GM23248 (cell line): ENCODE measurements at regions not wholly inside any gene's neighbourhood (a gene's known extent, or its start where the extent isn't known, plus 50 kb on each side); places are given as distances from the start of the nearest gene placed in this dataset.
"Not testable (repeated sequence)": the region's sequence is repeated elsewhere in the genome, so short reads cannot be mapped to it uniquely, and the experiment has no call there.

Experiments
- DNase-seq: peaks from one replicate; pipeline ENCODE4 v3.0.0-alpha.2; 2015
- H2AFZ ChIP-seq: fragments of 200-600 bp; sonication (generic); 2 replicates; pipeline ENCODE4 v1.6.1; 2016; ENCODE audit warnings: antibody characterized with exemption
- H3F3A ChIP-seq: fragments of 200-600 bp; sonication (generic); 2 replicates; pipeline ENCODE4 v1.6.1; 2016; ENCODE audit warnings: mild to moderate bottlenecking, antibody characterized with exemption, mixed run types; ENCODE audit not compliant: insufficient read depth
- H3K27ac ChIP-seq: fragments of 200-600 bp; sonication (generic); 2 replicates; pipeline ENCODE4 v1.5.1; 2016; ENCODE audit warnings: mild to moderate bottlenecking
- H3K27me3 ChIP-seq: fragments of 200-600 bp; sonication (generic); replicated peaks from 2 replicates; pipeline ENCODE4 v1.6.1; 2016; ENCODE audit warnings: mild to moderate bottlenecking; ENCODE audit not compliant: insufficient read depth
- H3K36me3 ChIP-seq: fragments of 200-600 bp; sonication (generic); 2 replicates; pipeline ENCODE4 v1.6.1; 2016; ENCODE audit warnings: low read depth, mild to moderate bottlenecking
- H3K4me1 ChIP-seq: fragments of 200-600 bp; sonication (generic); 2 replicates; pipeline ENCODE4 v1.6.1; 2016; ENCODE audit warnings: mild to moderate bottlenecking; ENCODE audit not compliant: insufficient read depth
- H3K4me2 ChIP-seq: fragments of 200-600 bp; sonication (generic); one replicate; pipeline ENCODE4 v1.6.1; 2016; ENCODE audit warnings: mild to moderate bottlenecking; ENCODE audit not compliant: unreplicated experiment
- H3K4me3 ChIP-seq: fragments of 200-600 bp; sonication (generic); 2 replicates; pipeline ENCODE4 v1.5.1; 2016; ENCODE audit warnings: mild to moderate bottlenecking
- H3K79me2 ChIP-seq: fragments of 200-600 bp; sonication (generic); 2 replicates; pipeline ENCODE4 v1.6.1; 2016; ENCODE audit warnings: mild to moderate bottlenecking; ENCODE audit not compliant: insufficient read depth
- H3K9ac ChIP-seq: fragments of 200-600 bp; sonication (generic); 2 replicates; pipeline ENCODE4 v1.6.1; 2016; ENCODE audit warnings: mild to moderate bottlenecking
- H3K9me2 ChIP-seq: fragments of 200-600 bp; sonication (generic); 2 replicates; pipeline ENCODE4 v1.6.1; 2016; ENCODE audit warnings: mixed run types, mild to moderate bottlenecking, moderate library complexity; ENCODE audit not compliant: insufficient read depth
- H3K9me3 ChIP-seq: fragments of 200-600 bp; sonication (generic); one replicate; pipeline ENCODE4 v1.6.1; 2017; ENCODE audit warnings: low read depth
- H4K20me1 ChIP-seq: fragments of 200-600 bp; sonication (generic); 2 replicates; pipeline ENCODE4 v1.6.0; 2016; ENCODE audit not compliant: insufficient read depth
- EZH2 ChIP-seq: fragments of 200-600 bp; sonication (generic); IDR thresholded peaks from 2 replicates; pipeline ENCODE4 v1.6.1; 2018; ENCODE audit warnings: antibody characterized with exemption, mild to moderate bottlenecking; ENCODE audit not compliant: insufficient read depth, poor library complexity, severe bottlenecking
- EZH2phosphoT487 ChIP-seq: fragments of 200-600 bp; sonication (generic); IDR thresholded peaks from 2 replicates; pipeline ENCODE4 v1.6.1; 2018; ENCODE audit warnings: antibody characterized with exemption, moderate library complexity, mild to moderate bottlenecking, low read depth; ENCODE audit not compliant: insufficient read depth
- WGBS, 2 experiments: methylation state at CpG; one replicate each; pipeline ENCODE4 v1.1.6; 2015 to 2017; ENCODE audit warnings: low lambda C conversion rate in 2 of 2, low coverage in 1 of 2; ENCODE audit errors: missing lambda C conversion rate in 2 of 2; 5-methylcytosine and 5-hydroxymethylcytosine counted together
- in situ Hi-C: fragments of 300-500 bp; cut with MboI; formaldehyde crosslinking; loops from 2 replicates; pipeline ENCODE4 v1.15.0; 2020

DNA sequence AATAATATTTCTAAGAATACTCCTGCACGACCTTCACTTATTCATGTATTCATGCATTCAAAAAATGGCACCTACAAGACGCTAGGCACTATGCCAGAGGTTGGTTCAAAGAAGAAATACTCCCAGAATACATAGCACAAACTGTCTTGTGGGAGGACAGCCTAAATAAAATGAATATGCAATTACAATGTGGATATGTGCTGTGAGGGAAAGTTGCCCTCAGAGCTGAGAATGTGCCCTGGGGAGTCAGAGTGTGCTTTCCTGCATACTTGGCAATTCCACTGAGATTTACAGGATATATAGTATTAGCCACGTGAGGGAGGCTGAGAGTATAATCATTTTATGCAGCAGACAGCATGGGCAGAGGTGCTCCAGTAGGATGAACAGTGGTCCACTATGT is 872.9 kb downstream of the GRID1 start:
- Histone ChIP-seq H3K4me1 (no peaks in the 10 kb centered on the region), H3K9ac (no peak overlapping the region), H3K36me3 (no peaks in the 10 kb centered on the region), H3K79me2 (no peaks in the 10 kb centered on the region), H2AFZ (no peak overlapping the region), H3K4me2 (no peak overlapping the region), H3K9me2 (no peaks in the 10 kb centered on the region), H4K20me1 (no peaks in the 10 kb centered on the region), H3K9me3 (no peaks in the 10 kb centered on the region), H3K27ac (no peak overlapping the region), H3F3A (no peaks in the 10 kb centered on the region), H3K27me3 (no peaks in the 10 kb centered on the region), H3K4me3 (no peak overlapping the region)
- DNase-seq: no peak
- no peak for TF ChIP-seq EZH2phosphoT487
- no peak for TF ChIP-seq EZH2
- in situ Hi-C loops: no loop called here
- WGBS, 2 experiments: 2 to 4% methylated on average over 3 of the region's 3 CpGs

DNA sequence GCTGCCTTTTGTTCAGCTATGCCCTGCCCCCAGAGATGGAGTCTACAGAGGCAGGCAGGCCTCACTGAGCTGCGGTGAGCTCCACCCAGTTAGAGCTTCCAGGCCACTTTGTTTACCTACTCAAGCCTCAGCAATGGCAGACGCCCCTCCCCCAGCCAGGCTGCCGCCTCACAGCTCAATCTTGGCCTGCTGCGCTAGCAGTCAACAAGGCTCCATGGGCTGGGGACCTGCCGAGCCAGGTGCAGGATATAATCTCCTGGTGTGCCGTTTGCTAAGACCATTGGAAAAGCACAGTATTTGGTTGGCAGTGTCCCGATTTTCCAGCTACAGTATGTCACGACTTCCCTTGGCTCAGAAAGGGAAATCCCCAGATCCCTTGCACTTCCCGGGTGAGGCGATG is 862.0 kb downstream of the GRID1 start:
- in situ Hi-C loops, H3K27ac ChIP-seq, H3K4me2 ChIP-seq, H3K9ac ChIP-seq, H3K27me3 ChIP-seq, DNase-seq, H4K20me1 ChIP-seq, H3K79me2 ChIP-seq, H3K9me2 ChIP-seq, H3K36me3 ChIP-seq, H3F3A ChIP-seq, H3K4me1 ChIP-seq, H2AFZ ChIP-seq, H3K4me3 ChIP-seq, H3K9me3 ChIP-seq: not testable (repeated sequence)
- WGBS, 2 experiments: 37 to 45% methylated on average over 10 of the region's 10 CpGs

DNA sequence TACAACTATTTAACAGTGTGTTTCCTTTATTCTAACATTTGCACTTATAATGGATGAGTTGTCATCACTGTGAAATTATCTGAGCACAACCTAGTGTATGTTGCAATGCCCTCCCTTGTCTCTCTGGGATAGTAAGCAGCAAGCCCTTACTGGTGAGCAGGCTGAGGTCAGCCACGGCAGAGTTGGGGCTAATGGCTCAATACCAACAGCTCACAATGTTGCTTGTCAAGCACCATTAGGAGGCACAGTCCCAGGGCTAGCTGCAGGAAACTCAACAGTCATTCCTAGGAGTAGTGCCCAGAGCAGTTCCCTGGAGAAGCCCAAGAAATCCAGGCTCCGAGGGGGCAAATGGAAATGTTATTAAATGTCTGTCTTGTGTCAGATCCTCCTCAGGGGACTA is 858.4 kb downstream of the GRID1 start:
- H3K4me2 ChIP-seq: no peak overlapping the region
- H3K9me2 ChIP-seq: no peaks in the 10 kb centered on the region
- TF ChIP-seq EZH2phosphoT487 (no peak), EZH2 (no peak)
- no peaks in the 10 kb centered on the region for H3K79me2 ChIP-seq
- H3K27ac ChIP-seq: no peak overlapping the region
- H3K9ac ChIP-seq: no peak overlapping the region
- no peaks in the 10 kb centered on the region for H3F3A ChIP-seq
- H3K4me1 ChIP-seq: no peaks in the 10 kb centered on the region
- H3K27me3 ChIP-seq: no peaks in the 10 kb centered on the region
- no peaks in the 10 kb centered on the region for H3K9me3 ChIP-seq
- no peak for DNase-seq
- 23 to 27% methylated on average over 2 of the region's 2 CpGs for WGBS, 2 experiments
- no peaks in the 10 kb centered on the region for H4K20me1 ChIP-seq
- in situ Hi-C loops: no loop called here
- no peaks in the 10 kb centered on the region for H3K36me3 ChIP-seq
- no peak overlapping the region for H2AFZ ChIP-seq
- no peak overlapping the region for H3K4me3 ChIP-seq

DNA sequence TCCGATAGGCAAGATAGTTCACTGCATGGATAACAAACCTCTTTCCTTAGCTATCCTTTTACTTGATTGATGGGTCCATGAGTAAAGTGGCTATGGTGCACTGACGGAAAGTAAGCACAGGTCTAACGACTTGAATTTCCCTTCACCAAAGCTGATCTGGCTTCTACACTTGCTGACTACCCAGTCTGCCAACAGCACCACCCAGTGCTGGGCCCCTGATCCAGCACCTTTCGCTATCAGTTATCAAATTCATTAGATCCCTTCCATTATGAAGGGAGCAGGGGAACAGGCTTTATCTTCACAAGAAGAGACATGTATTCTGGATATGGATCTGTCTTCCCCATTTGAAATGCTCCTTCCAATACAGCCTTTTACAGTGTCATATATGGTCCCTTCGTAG is 855.9 kb downstream of the GRID1 start:
- H3K9me2 ChIP-seq: no peaks in the 10 kb centered on the region
- H3K9me3 ChIP-seq: no peaks in the 10 kb centered on the region
- H3K27me3 ChIP-seq: no peaks in the 10 kb centered on the region
- in situ Hi-C loops: no loop called here
- no peak for DNase-seq
- no peak overlapping the region for H2AFZ ChIP-seq
- no peak overlapping the region for H3K4me3 ChIP-seq
- H3K9ac ChIP-seq: no peak overlapping the region
- H3F3A ChIP-seq: no peaks in the 10 kb centered on the region
- TF ChIP-seq EZH2phosphoT487 (no peak), EZH2 (no peak)
- no peaks in the 10 kb centered on the region for H3K36me3 ChIP-seq
- no peaks in the 10 kb centered on the region for H3K79me2 ChIP-seq
- no peak overlapping the region for H3K4me2 ChIP-seq
- no peaks in the 10 kb centered on the region for H3K4me1 ChIP-seq
- no peaks in the 10 kb centered on the region for H4K20me1 ChIP-seq
- 34 to 36% methylated on average over 5 of the region's 5 CpGs for WGBS, 2 experiments
- H3K27ac ChIP-seq: no peak overlapping the region

DNA sequence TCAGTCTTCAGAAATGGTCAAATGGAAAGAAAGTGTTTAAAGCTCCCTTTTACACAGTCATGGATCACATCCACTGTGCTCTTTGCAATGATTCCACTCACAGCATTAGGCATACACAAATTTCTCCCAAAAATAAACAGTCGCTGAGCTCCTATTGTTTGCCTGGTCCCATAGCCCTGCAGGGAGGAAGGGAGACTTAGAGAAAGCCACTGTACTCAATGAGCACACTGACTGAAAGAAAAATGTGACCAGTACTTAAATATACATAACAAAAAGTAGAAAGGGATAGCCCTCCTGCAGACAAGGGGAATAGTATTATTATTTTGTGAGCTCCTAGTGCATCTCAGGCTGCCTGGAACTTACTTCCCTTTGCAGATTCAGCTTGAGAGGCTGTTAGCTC is 853.2 kb downstream of the GRID1 start:
- H3K9ac ChIP-seq: no peak overlapping the region
- WGBS, 2 experiments: 3 to 17% methylated on average over 1 of the region's 1 CpG
- in situ Hi-C loops: no loop called here

More for the DNA sequence above, 853.2 kb downstream of the GRID1 start:
- Histone ChIP-seq H3K4me3 (no peak overlapping the region), H3K4me2 (no peak overlapping the region), H3K36me3 (no peaks in the 10 kb centered on the region), H4K20me1 (no peaks in the 10 kb centered on the region), H3F3A (no peaks in the 10 kb centered on the region), H3K9me2 (no peaks in the 10 kb centered on the region), H3K27me3 (no peaks in the 10 kb centered on the region), H3K27ac (no peak overlapping the region), H3K9me3 (no peaks in the 10 kb centered on the region), H3K79me2 (no peaks in the 10 kb centered on the region), H2AFZ (no peak overlapping the region), H3K4me1 (no peaks in the 10 kb centered on the region)
- no peak for DNase-seq
- TF ChIP-seq EZH2: no peak
- TF ChIP-seq EZH2phosphoT487: no peak
